PFSK-1 (cell line): ENCODE measurements at regions not wholly inside any gene's neighbourhood (a gene's known extent, or its start where the extent isn't known, plus 50 kb on each side); places are given as distances from the start of the nearest gene placed in this dataset.

Experiments used
- POLR2AphosphoS5 ChIP-seq: IDR thresholded peaks from 2 replicates; pipeline ENCODE4 v1.6.1; 2012; ENCODE audit warnings: low read depth, mild to moderate bottlenecking, control low read depth, low read length, moderate library complexity
- TF ChIP-seq, protein P1 (sequence below), 2 experiments: IDR thresholded peaks; 2 replicates each; pipeline versions ENCODE4 v1.6.1 to v1.8.0; 2011 to 2012; ENCODE audit warnings: low read depth in 2 of 2, low read length in 2 of 2, control low read depth in 1 of 2, inconsistent platforms in 1 of 2, mild to moderate bottlenecking in 1 of 2, moderate library complexity in 1 of 2; ENCODE audit not compliant: insufficient read depth in 1 of 2

- no peak for TF ChIP-seq POLR2AphosphoS5
- TF ChIP-seq, protein P1, sequence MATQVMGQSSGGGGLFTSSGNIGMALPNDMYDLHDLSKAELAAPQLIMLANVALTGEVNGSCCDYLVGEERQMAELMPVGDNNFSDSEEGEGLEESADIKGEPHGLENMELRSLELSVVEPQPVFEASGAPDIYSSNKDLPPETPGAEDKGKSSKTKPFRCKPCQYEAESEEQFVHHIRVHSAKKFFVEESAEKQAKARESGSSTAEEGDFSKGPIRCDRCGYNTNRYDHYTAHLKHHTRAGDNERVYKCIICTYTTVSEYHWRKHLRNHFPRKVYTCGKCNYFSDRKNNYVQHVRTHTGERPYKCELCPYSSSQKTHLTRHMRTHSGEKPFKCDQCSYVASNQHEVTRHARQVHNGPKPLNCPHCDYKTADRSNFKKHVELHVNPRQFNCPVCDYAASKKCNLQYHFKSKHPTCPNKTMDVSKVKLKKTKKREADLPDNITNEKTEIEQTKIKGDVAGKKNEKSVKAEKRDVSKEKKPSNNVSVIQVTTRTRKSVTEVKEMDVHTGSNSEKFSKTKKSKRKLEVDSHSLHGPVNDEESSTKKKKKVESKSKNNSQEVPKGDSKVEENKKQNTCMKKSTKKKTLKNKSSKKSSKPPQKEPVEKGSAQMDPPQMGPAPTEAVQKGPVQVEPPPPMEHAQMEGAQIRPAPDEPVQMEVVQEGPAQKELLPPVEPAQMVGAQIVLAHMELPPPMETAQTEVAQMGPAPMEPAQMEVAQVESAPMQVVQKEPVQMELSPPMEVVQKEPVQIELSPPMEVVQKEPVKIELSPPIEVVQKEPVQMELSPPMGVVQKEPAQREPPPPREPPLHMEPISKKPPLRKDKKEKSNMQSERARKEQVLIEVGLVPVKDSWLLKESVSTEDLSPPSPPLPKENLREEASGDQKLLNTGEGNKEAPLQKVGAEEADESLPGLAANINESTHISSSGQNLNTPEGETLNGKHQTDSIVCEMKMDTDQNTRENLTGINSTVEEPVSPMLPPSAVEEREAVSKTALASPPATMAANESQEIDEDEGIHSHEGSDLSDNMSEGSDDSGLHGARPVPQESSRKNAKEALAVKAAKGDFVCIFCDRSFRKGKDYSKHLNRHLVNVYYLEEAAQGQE (IDR thresholded peaks at IDR 0.05; ENCODE audit: insufficient read depth in 1 of 2, low read depth in 2 of 2, low read length in 2 of 2) = no peak
These were observed 393.0 kb downstream of the BMP4 start for GRCh38 chr14:53563628-53564027.
